ENCODE measurements at regions not wholly inside any gene's neighbourhood (a gene's known extent, or its start where the extent isn't known, plus 50 kb on each side); places are given as distances from the start of the nearest gene placed in this dataset.
A peak's percentile ranks its signal among the peaks of the same experiment; 100 is the strongest.

- no peak for FAIRE-seq
- H3K4me1 ChIP-seq (replicated peaks in 1 of 4; ENCODE audit: control insufficient read depth in 3 of 4, insufficient read depth in 4 of 4, low read length in 3 of 4) = no peaks in the 10 kb centered on the region
- H2AK5ac ChIP-seq (ENCODE audit: low read depth, low read length) = no peak overlapping the region
- ChIA-PET POLR2A (ENCODE audit: partially characterized antibody) (no interaction called here), CTCF (ENCODE audit: partially characterized antibody) (no interaction called here)
- H3K56ac ChIP-seq (replicated peaks; ENCODE audit: insufficient read length, low read depth, low read length) = no peak overlapping the region
- H3K4me3 ChIP-seq (ENCODE audit: extremely low read depth in 1 of 4, insufficient read depth in 2 of 4, low read depth in 3 of 4, low read length in 4 of 4) = no peak overlapping the region
- no peak overlapping the region for H2BK20ac ChIP-seq (ENCODE audit: low read length)
- H3K79me1 ChIP-seq (ENCODE audit: low read depth, low read length) = no peaks in the 10 kb centered on the region
- no peak overlapping the region for H3K23ac ChIP-seq (ENCODE audit: insufficient read length)
- H2BK5ac ChIP-seq (ENCODE audit: low read depth, low read length) = no peak overlapping the region
- H3K36me3 ChIP-seq (ENCODE audit: control insufficient read depth in 2 of 4, insufficient read depth in 4 of 4, low read length in 3 of 4) = no peaks in the 10 kb centered on the region
- WGBS, 2 experiments (ENCODE audit: extremely low coverage in 1 of 2, insufficient coverage in 1 of 2, insufficient read length in 1 of 2, insufficient replicate concordance in 2 of 2, low coverage in 1 of 2, low lambda C conversion rate in 2 of 2, missing lambda C conversion rate in 1 of 2) = 86% methylated on average over 2 of the region's 2 CpGs; no CpG with 5 or more reads in 1 of the 2 experiments
- H4K8ac ChIP-seq (ENCODE audit: extremely low read depth, insufficient read depth, low read length) = no peak overlapping the region
- DNase-seq (ENCODE audit: low read depth in 1 of 2, low spot score in 2 of 2) = no peak
- H3K9me3 ChIP-seq (ENCODE audit: insufficient read depth in 2 of 2, low read depth in 1 of 2, low read length in 1 of 2) = peaks cover 5 to 6% of the 10 kb centered on the region in 2 experiments; a peak in 2 of 4 replicates
- no peak overlapping the region for H2BK12ac ChIP-seq (ENCODE audit: low read depth, low read length)
- no peak overlapping the region for H3K4me2 ChIP-seq (ENCODE audit: insufficient read depth in 1 of 2, low read depth in 2 of 2, low read length in 2 of 2)
- H2BK120ac ChIP-seq (replicated peaks; ENCODE audit: low read depth, low read length) = no peak overlapping the region
- no peaks in the 10 kb centered on the region for H3K79me2 ChIP-seq (ENCODE audit: control insufficient read depth in 1 of 2, insufficient read depth in 2 of 2, low read length in 2 of 2)
- H2BK15ac ChIP-seq (ENCODE audit: low read length) = no peak overlapping the region
- H4K5ac ChIP-seq (ENCODE audit: insufficient read length, low read depth, low read length) = no peak overlapping the region
- TF ChIP-seq TAF1 (IDR thresholded peaks at IDR 0.05; ENCODE audit: low read depth, low read length) (no peak), BRCA1 (IDR thresholded peaks at IDR 0.05; ENCODE audit: low read depth, low read length) (no peak), CTCF (IDR thresholded peaks at IDR 0.05; ENCODE audit: control extremely low read depth in 1 of 3, insufficient read depth in 1 of 3, low read depth in 1 of 3, low read length in 3 of 3) (peak in 1 of 3 experiments; percentile 1; a peak in 1 of 4 replicates), RAD21 (IDR thresholded peaks at IDR 0.05 in 1 of 2, conservative IDR thresholded peaks at IDR 0.05 in 1 of 2; ENCODE audit: low read depth in 2 of 2, low read length in 2 of 2) (peak; percentile 33 to 39; a peak in 3 of 4 replicates)
- no peak overlapping the region for H2AFZ ChIP-seq (ENCODE audit: low read length)
- H4K91ac ChIP-seq (replicated peaks; ENCODE audit: insufficient read length, low read length) = no peak overlapping the region
- H3K27me3 ChIP-seq (replicated peaks in 1 of 4; ENCODE audit: control insufficient read depth in 3 of 4, extremely low read depth in 1 of 4, insufficient read depth in 3 of 4, low read length in 3 of 4) = no peaks in the 10 kb centered on the region
- H3K27ac ChIP-seq (ENCODE audit: low read depth, low read length) = no peak overlapping the region
- H3K14ac ChIP-seq (ENCODE audit: insufficient read length) = no peak overlapping the region
- H3K18ac ChIP-seq (ENCODE audit: extremely low read depth, low read length) = no peak overlapping the region
- no peaks in the 10 kb centered on the region for H3K23me2 ChIP-seq (ENCODE audit: low read depth, low read length)
- no peak overlapping the region for H3K9ac ChIP-seq (replicated peaks in 1 of 4; ENCODE audit: extremely low read depth in 1 of 4, low read depth in 3 of 4, low read length in 3 of 4)
- no peak overlapping the region for H3K4ac ChIP-seq (replicated peaks; ENCODE audit: insufficient read length, low read depth, low read length)
- H4K20me1 ChIP-seq (replicated peaks in 1 of 2; ENCODE audit: control insufficient read depth in 1 of 2, insufficient read depth in 2 of 2, low read length in 2 of 2) = no peaks in the 10 kb centered on the region
These were observed 166.6 kb upstream of the GAS1 start for GRCh38 chr9:87113874-87114273.
